GM12865 (cell line): ENCODE measurements at regions not wholly inside any gene's neighbourhood (a gene's known extent, or its start where the extent isn't known, plus 50 kb on each side); places are given as distances from the start of the nearest gene placed in this dataset.

ENCODE experiments used
- DNase-seq: peaks from one replicate; pipeline ENCODE4 v3.0.0; 2010; ENCODE audit warnings: low read depth
- H3K4me3 ChIP-seq: 2 replicates; pipeline ENCODE4 v1.5.1; 2011; ENCODE audit warnings: mild to moderate bottlenecking, low read depth, low read length, control low read depth
- TF ChIP-seq, protein P1 (sequence below): IDR thresholded peaks from 2 replicates; pipeline ENCODE4 v1.5.1; 2011; ENCODE audit warnings: low read length, control low read depth, low read depth, inconsistent platforms; ENCODE audit not compliant: insufficient read depth; ENCODE audit errors: missing control alignments

DNA sequence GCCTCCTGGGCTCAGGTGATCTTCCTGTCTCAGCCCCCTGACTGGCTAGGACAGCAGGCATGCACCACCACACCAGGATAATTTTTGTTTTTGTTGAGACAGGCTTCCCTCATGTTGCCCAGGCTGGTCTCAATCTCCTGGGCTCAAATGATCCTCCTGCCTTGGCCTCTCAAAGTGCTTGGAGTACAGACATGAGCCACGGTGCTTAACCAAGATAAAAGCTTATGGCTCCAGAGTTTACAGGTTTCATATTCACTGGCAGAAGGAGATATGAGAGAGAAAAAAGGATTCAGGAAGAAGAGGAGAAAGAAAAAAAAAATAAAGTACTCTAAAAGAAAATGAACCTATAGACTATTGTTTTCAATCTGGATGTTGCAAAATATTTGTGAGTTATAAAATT is 748.8 kb upstream of the NCAM2 start:
- TF ChIP-seq, protein P1, sequence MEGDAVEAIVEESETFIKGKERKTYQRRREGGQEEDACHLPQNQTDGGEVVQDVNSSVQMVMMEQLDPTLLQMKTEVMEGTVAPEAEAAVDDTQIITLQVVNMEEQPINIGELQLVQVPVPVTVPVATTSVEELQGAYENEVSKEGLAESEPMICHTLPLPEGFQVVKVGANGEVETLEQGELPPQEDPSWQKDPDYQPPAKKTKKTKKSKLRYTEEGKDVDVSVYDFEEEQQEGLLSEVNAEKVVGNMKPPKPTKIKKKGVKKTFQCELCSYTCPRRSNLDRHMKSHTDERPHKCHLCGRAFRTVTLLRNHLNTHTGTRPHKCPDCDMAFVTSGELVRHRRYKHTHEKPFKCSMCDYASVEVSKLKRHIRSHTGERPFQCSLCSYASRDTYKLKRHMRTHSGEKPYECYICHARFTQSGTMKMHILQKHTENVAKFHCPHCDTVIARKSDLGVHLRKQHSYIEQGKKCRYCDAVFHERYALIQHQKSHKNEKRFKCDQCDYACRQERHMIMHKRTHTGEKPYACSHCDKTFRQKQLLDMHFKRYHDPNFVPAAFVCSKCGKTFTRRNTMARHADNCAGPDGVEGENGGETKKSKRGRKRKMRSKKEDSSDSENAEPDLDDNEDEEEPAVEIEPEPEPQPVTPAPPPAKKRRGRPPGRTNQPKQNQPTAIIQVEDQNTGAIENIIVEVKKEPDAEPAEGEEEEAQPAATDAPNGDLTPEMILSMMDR: no peak

DNA sequence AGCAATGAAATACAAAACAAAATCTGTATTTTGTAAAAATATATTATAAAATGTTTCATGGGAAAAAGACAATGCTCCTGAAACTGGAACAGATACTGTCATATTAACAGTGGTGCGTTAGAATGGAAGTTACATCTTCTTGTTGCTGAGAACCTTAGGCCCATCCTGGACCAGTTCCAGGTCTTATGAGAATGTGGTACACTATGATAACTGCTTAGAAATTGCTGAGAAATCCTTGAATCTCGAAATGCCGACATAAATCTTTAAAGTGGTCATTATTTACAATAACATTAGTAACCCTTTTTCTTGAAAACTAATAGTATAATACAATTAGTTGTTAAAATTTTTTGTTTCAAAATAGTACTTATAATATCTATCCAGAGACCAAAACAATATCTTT is 747.9 kb upstream of the NCAM2 start:
- DNase-seq: no peak
- TF ChIP-seq, protein P1: no peak
- no peak overlapping the region for H3K4me3 ChIP-seq

More for the DNA sequence above, 748.8 kb upstream of the NCAM2 start:
- H3K4me3 ChIP-seq: no peak overlapping the region
- no peak for DNase-seq

- TF ChIP-seq, protein P1: no peak
- no peak for DNase-seq
- no peak overlapping the region for H3K4me3 ChIP-seq
Measured at GRCh38 chr21:20253261-20253660, 744.9 kb upstream of the NCAM2 start.

GRCh38 chr21:20254964-20255363 is 743.2 kb upstream of the NCAM2 start:
- DNase-seq: no peak
- TF ChIP-seq, protein P1: no peak
- H3K4me3 ChIP-seq: no peak overlapping the region

DNA sequence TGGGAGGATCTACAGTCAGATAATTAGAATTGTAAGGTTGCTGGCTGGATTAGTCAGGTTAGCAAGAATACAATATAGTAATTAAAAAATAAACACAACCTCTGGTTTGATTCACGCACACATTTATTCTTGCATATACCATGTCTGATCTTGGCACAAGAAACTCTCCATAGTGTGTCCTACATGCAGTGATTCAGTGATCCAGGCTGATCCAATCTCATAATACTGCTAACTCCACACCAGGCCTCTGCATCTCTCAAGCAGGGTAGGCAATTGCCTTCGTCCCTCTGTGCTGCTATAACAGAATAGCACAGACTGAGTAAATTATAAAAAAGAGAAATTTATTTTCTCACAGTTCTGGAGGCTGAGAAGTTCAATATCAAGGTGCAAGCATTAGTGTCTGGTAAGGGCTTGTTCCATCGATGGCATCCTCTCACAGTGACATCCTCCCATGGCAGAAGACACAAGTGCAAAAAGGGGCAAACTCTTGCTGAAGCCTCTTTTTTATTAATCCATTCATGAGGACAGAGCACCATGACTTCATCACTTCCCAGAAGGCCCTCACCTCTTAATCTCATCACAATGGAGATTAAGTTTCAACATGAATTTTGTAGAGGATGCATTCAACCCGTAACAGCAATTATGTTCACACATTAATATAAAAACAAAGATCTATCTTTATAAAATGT is 741.0 kb upstream of the NCAM2 start:
- no peak overlapping the region for H3K4me3 ChIP-seq
- no peak for DNase-seq
- TF ChIP-seq, protein P1: no peak

DNA sequence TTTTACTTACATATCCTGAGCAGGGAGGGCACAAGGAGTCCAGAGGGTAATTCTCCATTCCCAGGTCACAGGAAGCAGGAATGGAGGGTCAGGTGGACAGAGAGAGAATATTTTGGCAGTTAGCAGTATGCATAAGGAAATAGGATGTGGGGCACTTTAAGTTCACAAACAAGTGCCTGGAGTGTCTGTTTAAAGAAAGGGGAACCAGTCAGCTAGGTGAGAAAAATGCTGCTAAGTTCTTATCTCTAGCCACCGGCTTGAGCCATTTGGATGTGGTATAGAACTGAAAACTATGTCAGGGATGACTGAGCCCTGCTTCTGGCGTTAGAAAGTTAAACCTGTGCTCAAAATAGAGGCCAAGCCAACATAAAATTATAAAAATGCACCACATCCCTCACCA is 739.7 kb upstream of the NCAM2 start:
- no peak overlapping the region for H3K4me3 ChIP-seq
- DNase-seq: no peak
- TF ChIP-seq, protein P1: no peak
